ENCODE measurements at regions not wholly inside any gene's neighbourhood (a gene's known extent, or its start where the extent isn't known, plus 50 kb on each side); places are given as distances from the start of the nearest gene placed in this dataset.

DNA sequence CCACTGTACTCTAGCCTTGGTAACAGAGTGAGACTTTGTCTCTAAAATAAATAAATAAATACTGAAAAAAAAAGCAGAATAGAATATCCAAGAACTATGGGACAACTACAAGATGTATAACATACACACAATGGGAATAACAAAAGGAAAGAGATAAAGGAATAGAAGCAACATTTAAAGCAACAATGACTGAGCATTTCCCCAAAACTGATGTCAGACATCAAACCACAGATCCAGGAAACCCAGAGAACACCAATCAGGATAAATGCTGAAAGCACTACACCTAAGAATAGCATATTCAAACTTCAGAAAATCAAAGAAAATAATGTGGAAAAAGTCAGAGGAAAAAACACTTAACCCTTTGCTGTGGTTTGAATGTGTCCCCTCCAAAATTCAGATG lies 436.4 kb downstream of the ACTL7B start:
- TF ChIP-seq EZH2 (conservative IDR thresholded peaks at IDR 0.05; ENCODE audit: low read depth, low read length) (no peak), MEIS2 (CRISPR knock-in tag; IDR thresholded peaks at IDR 0.05) (no peak)

Data from HepG2 (cell line).